H1 (cell line): ENCODE measurements at regions not wholly inside any gene's neighbourhood (a gene's known extent, or its start where the extent isn't known, plus 50 kb on each side); places are given as distances from the start of the nearest gene placed in this dataset.

Experiments used
- CTCF ChIA-PET: fragments of 300-600 bp; sonication (Branson Sonifier 250); formaldehyde crosslinking; loops from one replicate; lab custom pipeline; 2021; ENCODE audit not compliant: partially characterized antibody; lab: Charles Lee
- POLR2A ChIA-PET: fragments of 300-600 bp; sonication (Branson Sonifier 250); formaldehyde crosslinking; loops from one replicate; lab custom pipeline; 2021; ENCODE audit warnings: inconsistent platforms; ENCODE audit not compliant: partially characterized antibody; lab: Charles Lee
- DNase-seq, 2 experiments: peaks; one replicate each; pipeline versions ENCODE4 v3.0.0 to v3.0.0-alpha.2; 2010 to 2022; ENCODE audit warnings: low spot score in 2 of 2, low read depth in 1 of 2, mixed read lengths in 1 of 2
- FAIRE-seq: peaks from 2 replicates; lab custom pipeline; 2011; peaks lifted over from hg19 to GRCh38; lab: Jason Lieb, UNC
- H2AFZ ChIP-seq: 2 replicates; pipeline ENCODE4 v1.8.1; 2012; ENCODE audit warnings: low read length, inconsistent platforms
- H2AK5ac ChIP-seq: 2 replicates; pipeline ENCODE4 v1.6.1; 2013; ENCODE audit warnings: low read depth, low read length
- H2BK120ac ChIP-seq: replicated peaks from 2 replicates; pipeline ENCODE3; 2013; ENCODE audit warnings: low read depth, low read length, inconsistent platforms
- H2BK12ac ChIP-seq: 2 replicates; pipeline ENCODE4 v1.6.1; 2013; ENCODE audit warnings: low read depth, low read length
- H2BK15ac ChIP-seq: 2 replicates; pipeline ENCODE4 v1.6.1; 2013; ENCODE audit warnings: low read length
- H2BK20ac ChIP-seq: 2 replicates; pipeline ENCODE4 v1.6.1; 2013; ENCODE audit warnings: low read length
- H2BK5ac ChIP-seq: 2 replicates; pipeline ENCODE4 v1.6.1; 2013; ENCODE audit warnings: low read depth, low read length
- H3K14ac ChIP-seq: 2 replicates; pipeline ENCODE4 v1.6.1; 2013; ENCODE audit warnings: inconsistent platforms; ENCODE audit not compliant: insufficient read length
- H3K18ac ChIP-seq: 2 replicates; pipeline ENCODE4 v1.6.1; 2013; ENCODE audit warnings: low read length; ENCODE audit errors: extremely low read depth
- H3K23ac ChIP-seq: 2 replicates; pipeline ENCODE4 v1.6.1; 2013; ENCODE audit warnings: inconsistent platforms; ENCODE audit not compliant: insufficient read length
- H3K23me2 ChIP-seq: 2 replicates; pipeline ENCODE4 v1.6.1; 2013; ENCODE audit warnings: low read depth, low read length
- H3K27ac ChIP-seq: 2 replicates; pipeline ENCODE4 v1.6.1; 2011; ENCODE audit warnings: low read depth, low read length, inconsistent platforms
- H3K27me3 ChIP-seq, 4 experiments: replicated peaks in 1 of 4; 1 replicate in 1 of 4; 2 replicates in 3 of 4; pipeline versions ENCODE4 v1.6.1 to v1.8.1; 2011 to 2013; ENCODE audit warnings: low read length in 3 of 4, mild to moderate bottlenecking in 3 of 4, inconsistent platforms in 2 of 4, mixed read lengths in 2 of 4, moderate library complexity in 1 of 4; ENCODE audit not compliant: control insufficient read depth in 3 of 4, insufficient read depth in 3 of 4; ENCODE audit errors: extremely low read depth in 1 of 4
- H3K36me3 ChIP-seq, 4 experiments: 2 replicates each; pipeline versions ENCODE4 v1.6.1 to v1.8.1; 2011 to 2013; ENCODE audit warnings: mild to moderate bottlenecking in 4 of 4, low read length in 3 of 4, moderate library complexity in 2 of 4, control low read depth in 1 of 4, inconsistent platforms in 1 of 4; ENCODE audit not compliant: insufficient read depth in 4 of 4, control insufficient read depth in 2 of 4
- H3K4ac ChIP-seq: replicated peaks from 2 replicates; pipeline ENCODE3; 2013; ENCODE audit warnings: low read length, low read depth, mixed read lengths, inconsistent platforms; ENCODE audit not compliant: insufficient read length
- H3K4me1 ChIP-seq, 4 experiments: replicated peaks in 1 of 4; 1 replicate in 1 of 4; 2 replicates in 3 of 4; pipeline versions ENCODE4 v1.6.1 to v1.8.1; 2011 to 2013; ENCODE audit warnings: low read length in 3 of 4, inconsistent platforms in 2 of 4, mixed read lengths in 1 of 4; ENCODE audit not compliant: insufficient read depth in 4 of 4, control insufficient read depth in 3 of 4
- H3K4me2 ChIP-seq, 2 experiments: 2 replicates each; pipeline versions ENCODE4 v1.6.1 to v1.8.1; 2011 to 2013; ENCODE audit warnings: low read depth in 2 of 2, low read length in 2 of 2, control low read depth in 1 of 2, inconsistent platforms in 1 of 2, mild to moderate bottlenecking in 1 of 2; ENCODE audit not compliant: insufficient read depth in 1 of 2
- H3K4me3 ChIP-seq, 4 experiments: fragments of 200-600, 300-600 bp in 1 of 4; sonication (generic), shearing (Covaris generic), sonication (Bioruptor Twin) in 1 of 4; 2 replicates each; pipeline versions ENCODE4 v1.5.1 to v1.8.1; 2011 to 2016; ENCODE audit warnings: low read length in 4 of 4, low read depth in 3 of 4, control low read depth in 2 of 4, inconsistent platforms in 2 of 4, mild to moderate bottlenecking in 2 of 4, mixed read lengths in 1 of 4, moderate library complexity in 1 of 4; ENCODE audit not compliant: insufficient read depth in 2 of 4; ENCODE audit errors: extremely low read depth in 1 of 4
- H3K56ac ChIP-seq: replicated peaks from 2 replicates; pipeline ENCODE3; 2013; ENCODE audit warnings: low read depth, mild to moderate bottlenecking, mixed read lengths, low read length, inconsistent platforms; ENCODE audit not compliant: insufficient read length
- H3K79me1 ChIP-seq: 2 replicates; pipeline ENCODE4 v1.6.1; 2013; ENCODE audit warnings: low read depth, low read length, control low read depth
- H3K79me2 ChIP-seq, 2 experiments: 2 replicates each; pipeline versions ENCODE4 v1.6.1 to v1.8.1; 2012 to 2013; ENCODE audit warnings: low read length in 2 of 2, mild to moderate bottlenecking in 2 of 2, inconsistent platforms in 1 of 2; ENCODE audit not compliant: insufficient read depth in 2 of 2, control insufficient read depth in 1 of 2
- H3K9ac ChIP-seq, 4 experiments: replicated peaks in 1 of 4; 1 replicate in 1 of 4; 2 replicates in 3 of 4; pipeline versions ENCODE4 v1.6.1 to v1.8.1; 2011 to 2013; ENCODE audit warnings: low read depth in 3 of 4, low read length in 3 of 4, control low read depth in 2 of 4, mild to moderate bottlenecking in 2 of 4, moderate library complexity in 2 of 4, inconsistent platforms in 1 of 4; ENCODE audit errors: extremely low read depth in 1 of 4
- H3K9me3 ChIP-seq, 2 experiments: 2 replicates each; pipeline versions ENCODE4 v1.6.1 to v1.8.1; 2012 to 2013; ENCODE audit warnings: mild to moderate bottlenecking in 2 of 2, moderate library complexity in 2 of 2, control low read depth in 1 of 2, inconsistent platforms in 1 of 2, low read depth in 1 of 2, low read length in 1 of 2, mixed read lengths in 1 of 2; ENCODE audit not compliant: insufficient read depth in 2 of 2
- H4K20me1 ChIP-seq, 2 experiments: replicated peaks in 1 of 2; 2 replicates each; pipeline versions ENCODE3 to v1.8.1; 2011 to 2013; ENCODE audit warnings: inconsistent platforms in 2 of 2, low read length in 2 of 2, mild to moderate bottlenecking in 1 of 2; ENCODE audit not compliant: insufficient read depth in 2 of 2, control insufficient read depth in 1 of 2
- H4K5ac ChIP-seq: 2 replicates; pipeline ENCODE4 v1.6.1; 2013; ENCODE audit warnings: low read length, low read depth, mixed read lengths, inconsistent platforms; ENCODE audit not compliant: insufficient read length
- H4K8ac ChIP-seq: 2 replicates; pipeline ENCODE4 v1.8.0; 2013; ENCODE audit warnings: mild to moderate bottlenecking, moderate library complexity, low read length, inconsistent platforms; ENCODE audit not compliant: insufficient read depth; ENCODE audit errors: extremely low read depth
- H4K91ac ChIP-seq: replicated peaks from 2 replicates; pipeline ENCODE3; 2013; ENCODE audit warnings: low read length, mixed read lengths, inconsistent platforms; ENCODE audit not compliant: insufficient read length
- CTBP2 ChIP-seq: IDR thresholded peaks from 2 replicates; pipeline ENCODE4 v1.7.0; 2011; ENCODE audit warnings: borderline replicate concordance, mild to moderate bottlenecking, moderate library complexity, mixed read lengths, low read length; ENCODE audit not compliant: insufficient read depth, insufficient read length
- CTCF ChIP-seq, 3 experiments: IDR thresholded peaks; 1 replicate in 2 of 3; 2 replicates in 1 of 3; pipeline versions ENCODE4 v1.5.1 to v1.6.1; 2011; ENCODE audit warnings: low read length in 3 of 3, mild to moderate bottlenecking in 3 of 3, inconsistent platforms in 2 of 3, low read depth in 1 of 3, moderate library complexity in 1 of 3; ENCODE audit not compliant: insufficient read depth in 1 of 3; ENCODE audit errors: control extremely low read depth in 1 of 3
- EGR1 ChIP-seq: IDR thresholded peaks from 2 replicates; pipeline ENCODE4 v1.6.1; 2011; ENCODE audit warnings: low read depth, low read length, borderline replicate concordance
- EP300 ChIP-seq, 2 experiments: IDR thresholded peaks; 1 replicate in 1 of 2; 2 replicates in 1 of 2; pipeline ENCODE4 v1.6.1; 2011 to 2012; ENCODE audit warnings: low read depth in 2 of 2, low read length in 2 of 2, mild to moderate bottlenecking in 2 of 2, borderline replicate concordance in 1 of 2, inconsistent platforms in 1 of 2, moderate library complexity in 1 of 2
- FOSL1 ChIP-seq: IDR thresholded peaks from 2 replicates; pipeline ENCODE4 v1.6.1; 2011; ENCODE audit warnings: mild to moderate bottlenecking, low read depth, low read length, moderate library complexity; ENCODE audit not compliant: insufficient read depth
- GABPA ChIP-seq: IDR thresholded peaks from 2 replicates; pipeline ENCODE4 v1.6.1; 2011; ENCODE audit warnings: mild to moderate bottlenecking, low read length, moderate library complexity, borderline replicate concordance; ENCODE audit not compliant: insufficient read depth
- KDM1A ChIP-seq: fragments of 200-600, 300-600 bp; sonication (generic); IDR thresholded peaks from 2 replicates; pipeline ENCODE4 v1.7.1; 2016; ENCODE audit warnings: mild to moderate bottlenecking, low read length, borderline replicate concordance
- PHF8 ChIP-seq: fragments of 200-600 bp; sonication (generic); conservative IDR thresholded peaks from 2 replicates; pipeline ENCODE4 v1.7.1; 2012; ENCODE audit warnings: low read depth, mild to moderate bottlenecking, inconsistent platforms, low read length, moderate library complexity
- RAD21 ChIP-seq, 2 experiments: IDR thresholded peaks in 1 of 2; conservative IDR thresholded peaks in 1 of 2; 2 replicates each; pipeline ENCODE4 v1.6.1; 2011; ENCODE audit warnings: low read depth in 2 of 2, low read length in 2 of 2, improper control_type of control experiment in 1 of 2, inconsistent platforms in 1 of 2, mild to moderate bottlenecking in 1 of 2, moderate library complexity in 1 of 2
- SIX5 ChIP-seq: IDR thresholded peaks from 2 replicates; pipeline ENCODE4 v1.6.1; 2011; ENCODE audit warnings: mild to moderate bottlenecking, low read depth, low read length
- TBP ChIP-seq: IDR thresholded peaks from 2 replicates; pipeline ENCODE4 v1.6.1; 2011; ENCODE audit warnings: low read depth, low read length, improper control_type of control experiment
- WGBS, 2 experiments: shearing (Covaris generic) in 1 of 2; methylation state at CpG; one replicate each; pipeline versions ENCODE4 v1.1.6 to v1.1.7; 2013 to 2015; ENCODE audit warnings: low lambda C conversion rate in 2 of 2, mixed read lengths in 2 of 2, inconsistent platforms in 1 of 2, low coverage in 1 of 2, missing lambda C conversion rate in 1 of 2; ENCODE audit not compliant: insufficient replicate concordance in 2 of 2, insufficient coverage in 1 of 2, insufficient read length in 1 of 2; ENCODE audit errors: extremely low coverage in 1 of 2, missing lambda C conversion rate in 1 of 2; 5-methylcytosine and 5-hydroxymethylcytosine counted together

DNA sequence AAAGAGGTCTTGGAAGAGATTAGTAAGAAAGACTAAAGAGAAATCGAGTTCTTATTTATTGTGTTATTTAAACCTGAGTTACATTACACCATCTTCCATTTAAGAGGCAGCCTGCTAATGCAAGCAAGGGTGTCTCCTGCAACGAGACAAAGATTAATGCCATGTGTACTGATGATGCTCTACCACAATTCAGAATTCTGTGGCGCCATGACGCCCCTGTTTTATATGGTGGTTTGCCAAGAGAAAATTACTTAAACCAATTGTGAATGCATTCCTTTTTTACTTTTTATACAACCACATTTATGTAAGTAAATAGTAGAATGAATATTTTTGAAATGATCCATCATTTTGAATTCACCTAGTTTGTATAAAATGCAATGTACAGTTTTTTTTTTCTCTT, 356.1 kb upstream of the ZEB2 start:
- no peaks in the 10 kb centered on the region for H3K79me1 ChIP-seq
- no peak overlapping the region for H2AFZ ChIP-seq
- ChIA-PET CTCF (no interaction called here), POLR2A (no interaction called here)
- no peaks in the 10 kb centered on the region for H3K23me2 ChIP-seq
- no peaks in the 10 kb centered on the region for H3K79me2 ChIP-seq
- no peak overlapping the region for H3K18ac ChIP-seq
- no peak overlapping the region for H3K4me3 ChIP-seq
- WGBS, 2 experiments, result 84% methylated on average over 4 of the region's 4 CpGs; no CpG with 5 or more reads in 1 of the 2 experiments
- H2AK5ac ChIP-seq, result no peak overlapping the region
- no peak overlapping the region for H4K91ac ChIP-seq
- FAIRE-seq, result no peak
- H3K23ac ChIP-seq, result no peak overlapping the region
- H4K5ac ChIP-seq, result no peak overlapping the region
- no peak overlapping the region for H2BK120ac ChIP-seq
- H4K8ac ChIP-seq, result no peak overlapping the region
- peaks cover 0 to 3% (median 0%) of the 10 kb centered on the region in 4 experiments; a peak in 1 of 7 replicates for H3K4me1 ChIP-seq
- no peak overlapping the region for H3K4me2 ChIP-seq
- H2BK20ac ChIP-seq, result no peak overlapping the region
- no peak overlapping the region for H2BK12ac ChIP-seq
- no peaks in the 10 kb centered on the region for H3K36me3 ChIP-seq
- H4K20me1 ChIP-seq, result no peaks in the 10 kb centered on the region
- no peak overlapping the region for H2BK15ac ChIP-seq
- H3K14ac ChIP-seq, result no peak overlapping the region
- no peaks in the 10 kb centered on the region for H3K9me3 ChIP-seq
- H2BK5ac ChIP-seq, result no peak overlapping the region
- no peak overlapping the region for H3K56ac ChIP-seq
- H3K27me3 ChIP-seq, result no peaks in the 10 kb centered on the region
- DNase-seq, result no peak
- H3K4ac ChIP-seq, result no peak overlapping the region
- no peak overlapping the region for H3K9ac ChIP-seq
- H3K27ac ChIP-seq, result no peak overlapping the region
- TF ChIP-seq EGR1 (no peak), KDM1A (no peak), PHF8 (no peak), SIX5 (no peak), CTCF (IDR thresholded peaks at IDR 0.05; ENCODE audit: control extremely low read depth in 1 of 3, insufficient read depth in 1 of 3, low read depth in 1 of 3, low read length in 3 of 3) (no peak), GABPA (no peak), FOSL1 (no peak), RAD21 (IDR thresholded peaks at IDR 0.05 in 1 of 2, conservative IDR thresholded peaks at IDR 0.05 in 1 of 2; ENCODE audit: low read depth in 2 of 2, low read length in 2 of 2) (no peak), CTBP2 (no peak), EP300 (IDR thresholded peaks at IDR 0.05; ENCODE audit: borderline replicate concordance in 1 of 2, low read depth in 2 of 2, low read length in 2 of 2) (no peak), TBP (no peak)
